GM21515 (cell line): ENCODE measurements at regions not wholly inside any gene's neighbourhood (a gene's known extent, or its start where the extent isn't known, plus 50 kb on each side); places are given as distances from the start of the nearest gene placed in this dataset.
A peak's percentile ranks its signal among the peaks of the same experiment; 100 is the strongest.

Experiments
- ATAC-seq: cut with Tn5 transposase; IDR thresholded peaks from one replicate; pipeline ENCODE4 v1.9.1; 2021; ENCODE audit not compliant: unreplicated experiment

- ATAC-seq, result no peak
These were observed 153.0 kb upstream of the STX18 start for GRCh38 chr4:4694827-4695226.

GRCh38 chr4:4694296-4694772 is 152.5 kb upstream of the STX18 start:
- no peak for ATAC-seq

- no peak for ATAC-seq
These were observed 152.0 kb upstream of the STX18 start for GRCh38 chr4:4693755-4694295.

- peak; percentile 38 for ATAC-seq
These were observed 151.4 kb upstream of the STX18 start for GRCh38 chr4:4693258-4693657.

GRCh38 chr4:4690854-4691253 is 149.0 kb upstream of the STX18 start:
- ATAC-seq, result no peak

GRCh38 chr4:4689694-4690440 is 148.0 kb upstream of the STX18 start:
- ATAC-seq, result peak; percentile 86

- ATAC-seq, result no peak
These were observed 146.3 kb upstream of the STX18 start for GRCh38 chr4:4687935-4688727.

- no peak for ATAC-seq
These were observed 145.3 kb upstream of the STX18 start for GRCh38 chr4:4687100-4687499.

- ATAC-seq, result no peak
These were observed 144.3 kb upstream of the STX18 start for GRCh38 chr4:4685810-4686795.

- ATAC-seq, result no peak
These were observed 139.8 kb upstream of the STX18 start for GRCh38 chr4:4681653-4682052.

- ATAC-seq, result no peak
These were observed 138.9 kb upstream of the STX18 start for GRCh38 chr4:4680758-4681157.

GRCh38 chr4:4680243-4680642 is 138.4 kb upstream of the STX18 start:
- no peak for ATAC-seq

- no peak for ATAC-seq
These were observed 136.0 kb upstream of the STX18 start for GRCh38 chr4:4677556-4678522.

- no peak for ATAC-seq
These were observed 133.8 kb upstream of the STX18 start for GRCh38 chr4:4675641-4676040.

GRCh38 chr4:4675051-4675581 is 133.3 kb upstream of the STX18 start:
- ATAC-seq, result no peak

GRCh38 chr4:4673070-4673469 is 131.2 kb upstream of the STX18 start:
- no peak for ATAC-seq

GRCh38 chr4:4672402-4672801 is 130.6 kb upstream of the STX18 start:
- no peak for ATAC-seq

- no peak for ATAC-seq
These were observed 130.0 kb upstream of the STX18 start for GRCh38 chr4:4671774-4672349.

- ATAC-seq, result no peak
These were observed 129.0 kb upstream of the STX18 start for GRCh38 chr4:4670869-4671268.
